ENCODE measurements at regions not wholly inside any gene's neighbourhood (a gene's known extent, or its start where the extent isn't known, plus 50 kb on each side); places are given as distances from the start of the nearest gene placed in this dataset.

DNA sequence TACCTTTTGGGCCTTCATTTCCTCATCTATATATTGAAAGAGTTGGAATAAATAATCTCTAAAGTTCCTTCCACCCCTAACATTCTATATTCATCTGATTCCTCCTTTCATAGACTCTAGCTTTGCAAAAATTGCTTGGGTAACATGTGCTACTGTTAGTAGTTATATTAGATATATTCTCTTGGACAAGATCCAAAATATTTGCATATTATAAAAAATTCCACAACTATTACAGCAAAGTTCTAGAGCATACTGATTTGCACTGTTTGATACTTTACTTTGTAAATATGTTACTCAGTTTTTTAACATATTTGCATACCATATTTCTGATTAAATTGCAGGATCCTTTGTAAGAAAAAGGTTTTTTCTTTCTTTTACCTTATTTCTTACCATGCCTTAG, 95.9 kb upstream of the UBE2E2 start:
- no peak for TF ChIP-seq CTCF (IDR thresholded peaks at IDR 0.05)
- no peak for TF ChIP-seq POLR2A (IDR thresholded peaks at IDR 0.05)
- TF ChIP-seq POLR2AphosphoS5 (IDR thresholded peaks at IDR 0.05) = no peak
- TF ChIP-seq EP300 (IDR thresholded peaks at IDR 0.05; ENCODE audit: low read depth) = no peak
